ENCODE measurements at regions not wholly inside any gene's neighbourhood (a gene's known extent, or its start where the extent isn't known, plus 50 kb on each side); places are given as distances from the start of the nearest gene placed in this dataset.
A peak's percentile ranks its signal among the peaks of the same experiment; 100 is the strongest.

GRCh38 chr4:171710743-171711142 is 102.5 kb upstream of the GALNTL6 start:
- no peak overlapping the region for H3K4me3 ChIP-seq
- H3K27me3 ChIP-seq, result no peaks in the 10 kb centered on the region
- DNase-seq, result no peak
- 60 to 67% (median 66%) methylated on average over 1 of the region's 1 CpG for WGBS, 5 donors
- peaks cover 0 to 12% (median 11%) of the 10 kb centered on the region in 4 donors for H3K9me3 ChIP-seq
- no peak overlapping the region for H3K27ac ChIP-seq
- TF ChIP-seq POLR2A (IDR thresholded peaks at IDR 0.05) (no peak), EP300 (IDR thresholded peaks at IDR 0.05) (no peak), POLR2AphosphoS5 (IDR thresholded peaks at IDR 0.05) (no peak)
- TF ChIP-seq, protein P1, sequence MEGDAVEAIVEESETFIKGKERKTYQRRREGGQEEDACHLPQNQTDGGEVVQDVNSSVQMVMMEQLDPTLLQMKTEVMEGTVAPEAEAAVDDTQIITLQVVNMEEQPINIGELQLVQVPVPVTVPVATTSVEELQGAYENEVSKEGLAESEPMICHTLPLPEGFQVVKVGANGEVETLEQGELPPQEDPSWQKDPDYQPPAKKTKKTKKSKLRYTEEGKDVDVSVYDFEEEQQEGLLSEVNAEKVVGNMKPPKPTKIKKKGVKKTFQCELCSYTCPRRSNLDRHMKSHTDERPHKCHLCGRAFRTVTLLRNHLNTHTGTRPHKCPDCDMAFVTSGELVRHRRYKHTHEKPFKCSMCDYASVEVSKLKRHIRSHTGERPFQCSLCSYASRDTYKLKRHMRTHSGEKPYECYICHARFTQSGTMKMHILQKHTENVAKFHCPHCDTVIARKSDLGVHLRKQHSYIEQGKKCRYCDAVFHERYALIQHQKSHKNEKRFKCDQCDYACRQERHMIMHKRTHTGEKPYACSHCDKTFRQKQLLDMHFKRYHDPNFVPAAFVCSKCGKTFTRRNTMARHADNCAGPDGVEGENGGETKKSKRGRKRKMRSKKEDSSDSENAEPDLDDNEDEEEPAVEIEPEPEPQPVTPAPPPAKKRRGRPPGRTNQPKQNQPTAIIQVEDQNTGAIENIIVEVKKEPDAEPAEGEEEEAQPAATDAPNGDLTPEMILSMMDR (IDR thresholded peaks at IDR 0.05), result no peak
- intact Hi-C loops (cut with DNase I; ENCODE audit: low total_unique reads), result no loop called here
- no peaks in the 10 kb centered on the region for H3K4me1 ChIP-seq
- H3K36me3 ChIP-seq, result no peaks in the 10 kb centered on the region

- intact Hi-C loops (cut with DNase I; ENCODE audit: low total_unique reads), result no loop called here
- 45 to 51% (median 49%) methylated on average over 4 of the region's 4 CpGs for WGBS, 5 donors
- Histone ChIP-seq H3K9me3 (no peaks in the 10 kb centered on the region), H3K27me3 (no peaks in the 10 kb centered on the region), H3K4me1 (no peaks in the 10 kb centered on the region), H3K27ac (no peak overlapping the region), H3K36me3 (no peaks in the 10 kb centered on the region), H3K4me3 (no peak overlapping the region)
- DNase-seq, result peak in 1 of 2 donors; percentile 13
- TF ChIP-seq POLR2AphosphoS5 (IDR thresholded peaks at IDR 0.05) (no peak), EP300 (IDR thresholded peaks at IDR 0.05) (no peak), POLR2A (IDR thresholded peaks at IDR 0.05) (no peak)
- TF ChIP-seq, protein P1 (IDR thresholded peaks at IDR 0.05), result no peak
Measured at GRCh38 chr4:171676555-171677215, 136.5 kb upstream of the GALNTL6 start.

- DNase-seq, result no peak
- WGBS, 5 donors, result 87 to 92% (median 90%) methylated on average over 11 of the region's 11 CpGs
- H3K36me3 ChIP-seq, result no peaks in the 10 kb centered on the region
- H3K4me1 ChIP-seq, result no peaks in the 10 kb centered on the region
- no peaks in the 10 kb centered on the region for H3K9me3 ChIP-seq
- no peak overlapping the region for H3K27ac ChIP-seq
- H3K27me3 ChIP-seq, result no peaks in the 10 kb centered on the region
- intact Hi-C loops (cut with DNase I; ENCODE audit: low total_unique reads), result no loop called here
- TF ChIP-seq, protein P1 (IDR thresholded peaks at IDR 0.05), result no peak
- TF ChIP-seq EP300 (IDR thresholded peaks at IDR 0.05) (no peak), POLR2A (IDR thresholded peaks at IDR 0.05) (no peak), POLR2AphosphoS5 (IDR thresholded peaks at IDR 0.05) (no peak)
- H3K4me3 ChIP-seq, result no peak overlapping the region
Measured at GRCh38 chr4:171674781-171675180, 138.4 kb upstream of the GALNTL6 start.

DNA sequence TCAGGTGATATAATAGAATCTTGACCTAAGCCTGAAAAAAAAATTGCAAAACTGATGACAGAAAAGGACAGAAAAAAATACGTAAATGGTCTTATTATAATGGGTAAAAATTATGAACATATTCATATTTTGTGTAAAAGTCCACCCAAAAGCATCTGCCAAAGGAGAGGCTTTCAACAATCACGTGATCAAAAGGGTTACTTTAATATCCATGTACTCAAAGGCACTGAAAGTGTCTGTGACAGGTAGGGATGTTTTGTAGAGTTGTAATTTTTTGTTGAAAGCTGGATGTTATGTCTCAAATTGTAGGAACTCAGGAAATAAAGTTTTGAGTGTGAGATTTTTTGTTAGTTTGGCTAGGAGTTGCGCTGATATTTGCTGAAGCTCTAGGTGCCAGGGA is 144.8 kb upstream of the GALNTL6 start:
- Histone ChIP-seq H3K4me1 (no peaks in the 10 kb centered on the region), H3K9me3 (no peaks in the 10 kb centered on the region), H3K4me3 (no peak overlapping the region), H3K27me3 (no peaks in the 10 kb centered on the region), H3K36me3 (no peaks in the 10 kb centered on the region), H3K27ac (no peak overlapping the region)
- TF ChIP-seq EP300 (IDR thresholded peaks at IDR 0.05) (no peak), POLR2AphosphoS5 (IDR thresholded peaks at IDR 0.05) (no peak), POLR2A (IDR thresholded peaks at IDR 0.05) (no peak)
- TF ChIP-seq, protein P1 (IDR thresholded peaks at IDR 0.05), result no peak
- no peak for DNase-seq
- intact Hi-C loops (cut with DNase I; ENCODE audit: low total_unique reads), result no loop called here
- 80 to 88% (median 83%) methylated on average over 3 of the region's 3 CpGs for WGBS, 5 donors
